ENCODE measurements at regions not wholly inside any gene's neighbourhood (a gene's known extent, or its start where the extent isn't known, plus 50 kb on each side); places are given as distances from the start of the nearest gene placed in this dataset.

DNA sequence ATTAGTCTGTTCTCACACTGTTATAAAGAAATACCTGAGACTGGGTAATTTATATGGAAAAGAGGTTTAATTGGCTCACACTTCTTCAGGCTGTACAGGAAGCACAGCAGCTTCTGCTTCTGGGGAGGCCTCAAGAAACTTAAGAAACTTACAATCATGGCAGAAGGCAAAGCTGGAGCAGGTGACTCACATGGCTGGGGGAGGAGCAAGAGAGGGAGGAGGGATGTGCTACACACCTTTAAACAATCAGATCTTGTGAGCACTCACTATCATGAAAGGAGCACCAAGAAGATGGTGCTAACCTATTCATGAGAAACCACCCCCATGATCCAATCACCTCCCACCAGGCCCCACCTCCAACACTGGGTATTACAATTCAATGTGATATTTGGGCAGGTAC, 381.6 kb downstream of the ETS1 start:
- no peaks in the 10 kb centered on the region for H3K9me3 ChIP-seq
- no peaks in the 10 kb centered on the region for H3K27me3 ChIP-seq
- peaks cover 0 to 30% of the 10 kb centered on the region in 2 donors for H3K4me1 ChIP-seq
- no peak for DNase-seq (ENCODE audit: low spot score)
- H3K4me3 ChIP-seq, result no peak overlapping the region
- no peak overlapping the region for H3K27ac ChIP-seq
- H3K36me3 ChIP-seq, result no peaks in the 10 kb centered on the region
- no peak for TF ChIP-seq CTCF (IDR thresholded peaks at IDR 0.05)

- H3K9me3 ChIP-seq, result no peaks in the 10 kb centered on the region
- no peak for DNase-seq (ENCODE audit: low spot score)
These were observed 382.5 kb downstream of the ETS1 start for GRCh38 chr11:128204898-128205297.

GRCh38 chr11:128201801-128202200, 385.6 kb downstream of the ETS1 start:
- no peaks in the 10 kb centered on the region for H3K27me3 ChIP-seq
- no peaks in the 10 kb centered on the region for H3K9me3 ChIP-seq
- no peaks in the 10 kb centered on the region for H3K4me1 ChIP-seq
- DNase-seq (ENCODE audit: low spot score), result no peak
- TF ChIP-seq CTCF (IDR thresholded peaks at IDR 0.05), result no peak
- no peak overlapping the region for H3K27ac ChIP-seq
- H3K4me3 ChIP-seq, result no peak overlapping the region
- H3K36me3 ChIP-seq, result no peaks in the 10 kb centered on the region

More at GRCh38 chr11:128204898-128205297, 382.5 kb downstream of the ETS1 start:
- Histone ChIP-seq H3K4me1 (peaks cover 0 to 23% of the 10 kb centered on the region in 2 donors), H3K4me3 (no peak overlapping the region), H3K27me3 (no peaks in the 10 kb centered on the region), H3K36me3 (no peaks in the 10 kb centered on the region), H3K27ac (no peak overlapping the region)
- TF ChIP-seq CTCF (IDR thresholded peaks at IDR 0.05), result no peak

DNA sequence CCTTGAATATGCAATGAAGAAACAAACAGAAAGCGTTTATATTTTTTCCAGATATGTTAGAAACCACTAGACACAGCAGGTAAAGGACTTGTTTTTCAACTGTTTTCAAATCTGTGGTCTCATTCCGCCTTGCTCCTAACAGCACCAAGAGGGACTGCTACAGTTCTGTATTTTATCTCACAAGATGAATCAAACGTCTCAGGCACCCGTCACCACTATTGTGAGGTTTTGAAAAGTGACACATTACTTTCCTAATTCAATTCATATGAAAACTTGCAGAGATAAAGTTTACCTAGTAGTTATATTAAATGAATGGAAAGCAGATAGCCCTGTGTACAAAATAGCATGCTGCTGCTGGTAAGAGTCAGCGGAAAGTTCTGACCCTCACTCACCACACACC, 386.3 kb downstream of the ETS1 start:
- Histone ChIP-seq H3K36me3 (no peaks in the 10 kb centered on the region), H3K9me3 (no peaks in the 10 kb centered on the region), H3K4me3 (no peak overlapping the region), H3K27me3 (no peaks in the 10 kb centered on the region), H3K27ac (no peak overlapping the region), H3K4me1 (no peaks in the 10 kb centered on the region)
- TF ChIP-seq CTCF (IDR thresholded peaks at IDR 0.05), result no peak
- no peak for DNase-seq (ENCODE audit: low spot score)

DNA sequence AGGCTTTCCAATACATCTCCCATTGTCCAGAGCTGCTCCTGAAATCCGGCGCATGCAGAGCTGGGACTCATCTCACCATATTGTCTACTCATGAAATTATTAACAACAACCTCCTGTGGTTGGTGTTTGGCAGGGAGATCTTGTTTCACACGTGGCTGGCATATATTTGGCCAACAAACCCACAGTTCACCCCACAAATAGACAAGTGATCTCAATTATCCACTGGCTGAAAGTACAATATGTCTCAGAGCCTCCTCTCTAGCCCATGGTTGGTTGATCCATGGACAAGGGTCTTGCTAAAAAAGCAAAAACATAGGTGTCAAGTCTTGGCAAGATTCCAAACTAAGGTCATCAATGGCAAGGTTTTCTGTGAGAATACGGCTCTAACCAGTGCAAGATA, 386.9 kb downstream of the ETS1 start:
- no peak for TF ChIP-seq CTCF (IDR thresholded peaks at IDR 0.05)
- Histone ChIP-seq H3K9me3 (no peaks in the 10 kb centered on the region), H3K4me3 (no peak overlapping the region), H3K27me3 (no peaks in the 10 kb centered on the region), H3K27ac (no peak overlapping the region), H3K36me3 (no peaks in the 10 kb centered on the region), H3K4me1 (no peaks in the 10 kb centered on the region)
- no peak for DNase-seq (ENCODE audit: low spot score)

DNA sequence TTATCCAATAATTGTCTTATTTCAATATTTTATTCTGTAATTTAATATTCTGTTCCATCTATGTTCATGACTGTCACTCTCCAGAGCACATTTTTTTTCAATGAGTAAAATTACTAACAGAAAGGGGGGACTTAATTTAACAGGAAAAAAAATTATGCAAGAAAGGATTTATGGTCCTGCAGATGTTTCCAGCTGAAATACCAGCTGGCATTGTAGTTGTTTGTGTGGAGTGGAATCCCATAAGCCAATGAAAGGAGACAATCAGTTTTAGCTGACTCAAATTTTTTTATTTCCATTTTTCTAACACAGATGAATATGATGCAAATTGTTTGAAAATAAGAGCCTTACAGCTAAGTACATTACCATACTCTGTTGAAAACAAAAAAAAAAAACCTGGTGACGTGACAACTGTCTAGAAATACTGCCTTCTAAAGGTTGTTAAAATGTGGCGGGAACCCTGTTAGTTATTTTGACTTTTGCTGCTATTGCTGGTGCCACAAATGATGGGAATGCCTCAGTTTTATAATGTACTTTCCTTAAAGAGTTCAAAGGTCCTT, 389.1 kb downstream of the ETS1 start:
- TF ChIP-seq CTCF (IDR thresholded peaks at IDR 0.05), result no peak
- no peak for DNase-seq (ENCODE audit: low spot score)
- no peaks in the 10 kb centered on the region for H3K36me3 ChIP-seq
- no peak overlapping the region for H3K4me3 ChIP-seq
- H3K9me3 ChIP-seq, result no peaks in the 10 kb centered on the region
- H3K27me3 ChIP-seq, result no peaks in the 10 kb centered on the region
- H3K4me1 ChIP-seq, result no peaks in the 10 kb centered on the region
- no peak overlapping the region for H3K27ac ChIP-seq

Data from right atrium auricular region (tissue), 2 donors.